ENCODE measurements at regions not wholly inside any gene's neighbourhood (a gene's known extent, or its start where the extent isn't known, plus 50 kb on each side); places are given as distances from the start of the nearest gene placed in this dataset.
A peak's percentile ranks its signal among the peaks of the same experiment; 100 is the strongest.

DNA sequence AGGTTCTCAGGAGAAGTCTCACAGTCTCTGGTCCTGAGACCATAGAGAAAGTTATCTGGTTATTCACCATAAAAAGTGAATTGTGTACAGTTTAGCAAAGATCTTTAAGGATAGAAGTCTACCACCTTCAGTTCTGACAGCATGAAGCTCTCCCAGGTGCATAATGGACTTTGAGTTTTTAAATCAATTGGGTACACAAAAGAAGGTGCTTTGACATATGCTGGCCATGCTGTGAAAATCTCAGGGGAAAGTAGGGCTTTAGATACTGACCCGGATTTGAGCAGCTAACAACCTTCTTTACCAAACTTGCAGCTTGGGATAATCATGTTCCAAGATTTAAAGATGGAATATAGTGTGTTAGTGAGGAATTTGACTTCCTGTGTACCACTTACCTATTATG lies 264.2 kb downstream of the ZSWIM6 start:
- no peaks in the 10 kb centered on the region for H3K36me3 ChIP-seq (ENCODE audit: control insufficient read depth, insufficient read depth, low read length, severe bottlenecking)

DNA sequence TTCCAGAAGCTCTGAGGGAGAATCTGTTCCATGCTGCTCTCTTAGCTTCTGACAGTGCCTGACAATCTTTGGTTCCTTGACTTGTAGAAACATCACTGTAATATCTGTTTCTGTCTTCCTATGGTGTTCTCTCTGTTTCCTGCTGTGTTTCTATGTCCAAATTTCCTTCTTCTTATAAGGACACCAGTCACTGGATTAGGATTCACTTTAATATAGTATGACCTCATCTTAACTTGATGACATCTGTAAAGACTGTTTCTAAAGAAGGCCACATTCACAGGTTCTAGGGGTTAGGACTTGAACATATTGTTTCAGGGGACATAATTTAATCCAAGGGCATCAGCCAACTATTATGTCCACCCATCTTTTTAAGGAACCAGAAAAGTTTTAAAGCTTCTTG lies 265.6 kb downstream of the ZSWIM6 start:
- Histone ChIP-seq H3K4me1 (ENCODE audit: control insufficient read depth, insufficient read depth, low read length) (peaks cover 10% of the 10 kb centered on the region), H3K9ac (ENCODE audit: low read length) (no peak overlapping the region), H3K36me3 (ENCODE audit: control insufficient read depth, insufficient read depth, low read length, severe bottlenecking) (no peaks in the 10 kb centered on the region), H3K9me3 (ENCODE audit: control insufficient read depth, low read length) (no peaks in the 10 kb centered on the region), H3K27me3 (replicated peaks; ENCODE audit: control insufficient read depth, insufficient read depth, low read length) (peaks cover 17% of the 10 kb centered on the region), H3K4me3 (ENCODE audit: low read length) (no peak overlapping the region)
- no peak for DNase-seq (ENCODE audit: low read depth)

More for the DNA sequence above, 264.2 kb downstream of the ZSWIM6 start:
- no peak overlapping the region for H3K4me3 ChIP-seq (ENCODE audit: low read length)
- H3K4me1 ChIP-seq (ENCODE audit: control insufficient read depth, insufficient read depth, low read length), result peaks cover 10% of the 10 kb centered on the region
- no peak for DNase-seq (ENCODE audit: low read depth)
- peaks cover 17% of the 10 kb centered on the region for H3K27me3 ChIP-seq (replicated peaks; ENCODE audit: control insufficient read depth, insufficient read depth, low read length)
- no peaks in the 10 kb centered on the region for H3K9me3 ChIP-seq (ENCODE audit: control insufficient read depth, low read length)
- no peak overlapping the region for H3K9ac ChIP-seq (ENCODE audit: low read length)

DNA sequence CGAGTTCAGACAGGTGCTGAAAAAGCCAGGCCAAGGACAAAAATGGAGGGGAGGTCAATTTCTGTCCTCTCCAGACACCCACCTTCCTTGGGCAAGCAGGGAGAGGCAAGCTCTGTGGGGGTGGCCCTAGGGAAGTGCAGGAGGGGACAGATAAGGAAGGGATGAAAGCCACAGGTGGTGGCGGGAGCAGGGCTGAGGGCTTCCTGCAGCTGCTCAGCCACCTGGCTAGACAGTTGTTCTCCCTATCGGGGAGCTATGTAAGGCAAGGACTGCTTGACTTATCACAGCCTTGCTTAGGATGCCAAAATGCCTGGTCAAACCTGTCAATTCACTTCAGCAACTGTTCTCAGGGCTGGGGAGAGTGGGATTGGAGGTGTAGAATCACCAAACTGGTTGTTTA lies 266.1 kb downstream of the ZSWIM6 start:
- H3K9me3 ChIP-seq (ENCODE audit: control insufficient read depth, low read length), result no peaks in the 10 kb centered on the region
- peaks cover 10% of the 10 kb centered on the region for H3K4me1 ChIP-seq (ENCODE audit: control insufficient read depth, insufficient read depth, low read length)
- DNase-seq (ENCODE audit: low read depth), result no peak
- no peaks in the 10 kb centered on the region for H3K36me3 ChIP-seq (ENCODE audit: control insufficient read depth, insufficient read depth, low read length, severe bottlenecking)
- H3K4me3 ChIP-seq (ENCODE audit: low read length), result no peak overlapping the region
- peaks cover 17% of the 10 kb centered on the region for H3K27me3 ChIP-seq (replicated peaks; ENCODE audit: control insufficient read depth, insufficient read depth, low read length)
- no peak overlapping the region for H3K9ac ChIP-seq (ENCODE audit: low read length)

DNA sequence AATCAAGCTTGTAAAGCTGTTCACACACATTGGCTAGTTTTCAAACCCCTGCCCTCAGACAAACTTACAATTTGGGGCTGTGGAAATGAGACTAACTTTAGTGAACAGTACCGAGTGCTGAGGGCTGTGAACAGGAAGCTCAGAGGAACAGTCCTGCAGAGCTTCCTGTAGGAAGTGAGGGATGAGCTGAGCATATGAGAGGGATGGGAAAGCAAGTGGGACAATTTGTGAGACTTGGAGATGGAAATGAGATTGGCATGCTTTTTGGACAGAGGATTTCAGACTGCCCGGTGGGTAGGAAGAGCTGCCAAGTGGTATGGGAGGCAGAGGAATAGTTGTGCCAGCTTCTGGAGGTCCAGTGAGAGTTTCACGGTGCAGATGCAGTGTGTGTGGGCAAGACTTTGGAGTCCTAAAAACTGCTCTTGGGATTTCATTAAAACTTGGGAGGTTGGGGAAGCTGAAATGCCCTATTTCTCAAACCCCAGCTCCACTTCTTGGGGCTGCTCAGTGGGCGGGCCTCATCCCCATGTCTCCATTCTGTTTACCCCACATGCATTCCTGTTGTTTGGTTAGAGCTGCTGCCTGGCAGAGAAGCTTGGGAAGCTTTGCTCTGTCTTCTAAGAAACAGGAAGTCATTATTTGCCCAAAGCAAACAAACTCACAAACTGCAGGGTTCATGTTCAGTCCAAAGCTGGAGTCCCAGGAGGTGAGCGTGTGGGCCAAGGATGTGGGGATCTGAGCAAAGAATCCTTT lies 267.5 kb downstream of the ZSWIM6 start:
- peaks cover 8% of the 10 kb centered on the region for H3K27me3 ChIP-seq (replicated peaks; ENCODE audit: control insufficient read depth, insufficient read depth, low read length)
- no peaks in the 10 kb centered on the region for H3K9me3 ChIP-seq (ENCODE audit: control insufficient read depth, low read length)
- peak; percentile 48 for DNase-seq (ENCODE audit: low read depth)
- H3K4me3 ChIP-seq (ENCODE audit: low read length), result no peak overlapping the region
- H3K4me1 ChIP-seq (ENCODE audit: control insufficient read depth, insufficient read depth, low read length), result peaks cover 19% of the 10 kb centered on the region
- H3K36me3 ChIP-seq (ENCODE audit: control insufficient read depth, insufficient read depth, low read length, severe bottlenecking), result no peaks in the 10 kb centered on the region
- no peak overlapping the region for H3K9ac ChIP-seq (ENCODE audit: low read length)

DNA sequence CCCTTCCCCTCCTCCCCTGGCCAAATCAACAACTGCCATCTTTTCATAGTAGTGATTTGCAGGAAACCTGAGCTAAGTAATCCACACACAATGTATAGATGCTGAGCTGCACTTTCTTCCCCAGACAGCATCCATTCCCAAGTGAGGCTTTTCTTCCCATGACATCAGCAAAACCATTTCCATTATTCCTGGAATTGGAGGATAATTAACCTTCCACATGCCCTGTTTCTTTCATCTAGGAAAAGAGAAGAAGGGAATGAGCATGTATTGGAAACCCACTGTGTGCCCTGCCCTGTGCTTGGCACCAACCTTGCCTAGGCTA lies 268.0 kb downstream of the ZSWIM6 start:
- peaks cover 19% of the 10 kb centered on the region for H3K4me1 ChIP-seq (ENCODE audit: control insufficient read depth, insufficient read depth, low read length)
- DNase-seq (ENCODE audit: low read depth), result no peak
- no peak overlapping the region for H3K4me3 ChIP-seq (ENCODE audit: low read length)
- H3K9ac ChIP-seq (ENCODE audit: low read length), result no peak overlapping the region
- H3K27me3 ChIP-seq (replicated peaks; ENCODE audit: control insufficient read depth, insufficient read depth, low read length), result peaks cover 6% of the 10 kb centered on the region
- H3K36me3 ChIP-seq (ENCODE audit: control insufficient read depth, insufficient read depth, low read length, severe bottlenecking), result no peaks in the 10 kb centered on the region
- H3K9me3 ChIP-seq (ENCODE audit: control insufficient read depth, low read length), result no peaks in the 10 kb centered on the region

DNA sequence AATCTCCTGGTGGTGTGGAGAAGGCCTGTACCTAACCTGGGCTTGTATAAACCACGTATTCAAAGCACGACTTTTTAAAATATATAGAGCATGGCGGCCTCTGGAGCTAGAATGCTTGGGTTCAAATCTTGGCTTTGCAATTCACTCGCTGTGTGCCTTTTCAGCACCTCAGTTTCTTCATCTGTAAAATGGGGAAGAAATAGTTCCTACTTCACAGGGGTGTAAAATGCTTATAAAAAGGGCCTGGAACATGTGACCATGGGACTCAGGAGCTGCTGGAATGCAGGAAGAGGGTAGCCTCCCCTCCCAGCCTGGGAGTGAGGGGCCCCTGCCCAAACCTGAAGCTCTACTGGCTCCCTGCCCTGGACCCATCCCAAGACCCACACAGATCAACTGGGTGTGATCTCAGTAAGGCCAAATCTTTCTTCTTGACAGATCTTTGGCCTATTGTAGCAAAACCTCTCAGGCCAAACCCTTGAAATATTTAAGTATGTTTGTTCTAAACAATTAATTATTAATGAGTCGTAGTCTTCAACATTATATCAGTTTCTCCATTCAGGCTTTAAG lies 269.0 kb downstream of the ZSWIM6 start:
- Histone ChIP-seq H3K36me3 (ENCODE audit: control insufficient read depth, insufficient read depth, low read length, severe bottlenecking) (no peaks in the 10 kb centered on the region), H3K9me3 (ENCODE audit: control insufficient read depth, low read length) (no peaks in the 10 kb centered on the region), H3K27me3 (replicated peaks; ENCODE audit: control insufficient read depth, insufficient read depth, low read length) (peaks cover 4% of the 10 kb centered on the region), H3K4me3 (ENCODE audit: low read length) (no peak overlapping the region), H3K4me1 (ENCODE audit: control insufficient read depth, insufficient read depth, low read length) (peaks cover 19% of the 10 kb centered on the region), H3K9ac (ENCODE audit: low read length) (no peak overlapping the region)
- DNase-seq (ENCODE audit: low read depth), result no peak

DNA sequence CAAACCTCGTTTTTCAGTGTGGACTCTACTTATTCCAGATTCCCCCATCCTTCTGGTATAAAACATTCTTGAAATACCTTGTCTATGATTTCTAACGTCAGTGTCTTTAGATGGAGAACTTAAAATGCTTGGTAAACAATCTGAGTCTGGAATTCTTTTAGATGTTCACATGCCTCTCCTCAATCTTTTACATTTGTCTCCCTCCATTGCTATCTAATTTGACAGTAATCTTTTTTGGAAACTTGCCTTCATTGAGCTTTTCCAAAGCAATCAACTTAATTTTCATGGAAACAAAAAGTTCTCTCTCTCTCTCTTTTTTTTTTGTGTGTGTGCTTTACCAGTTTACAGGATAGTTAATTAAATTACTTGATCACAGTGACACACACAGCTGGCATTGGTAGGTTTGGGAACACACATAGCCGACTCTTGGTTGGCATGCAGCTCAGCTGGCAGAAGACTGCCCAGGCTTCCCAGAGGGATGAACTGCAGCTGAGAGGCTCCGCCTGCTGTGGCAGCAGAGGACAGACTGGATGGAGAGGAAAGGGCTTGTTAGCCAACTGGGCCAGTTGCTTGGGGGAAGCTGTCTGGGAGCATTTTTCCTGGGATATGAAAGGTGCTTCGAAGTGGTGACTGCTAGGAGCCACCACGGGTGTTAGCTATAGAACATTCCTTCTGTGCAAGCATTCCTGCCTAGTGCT lies 271.3 kb downstream of the ZSWIM6 start:
- H3K27me3 ChIP-seq (replicated peaks; ENCODE audit: control insufficient read depth, insufficient read depth, low read length), result peaks cover under 1% of the 10 kb centered on the region
- H3K9ac ChIP-seq (ENCODE audit: low read length), result no peak overlapping the region
- peak; percentile 46 for DNase-seq (ENCODE audit: low read depth)
- no peak overlapping the region for H3K4me3 ChIP-seq (ENCODE audit: low read length)
- no peaks in the 10 kb centered on the region for H3K36me3 ChIP-seq (ENCODE audit: control insufficient read depth, insufficient read depth, low read length, severe bottlenecking)
- peaks cover 19% of the 10 kb centered on the region for H3K4me1 ChIP-seq (ENCODE audit: control insufficient read depth, insufficient read depth, low read length)
- no peaks in the 10 kb centered on the region for H3K9me3 ChIP-seq (ENCODE audit: control insufficient read depth, low read length)

DNA sequence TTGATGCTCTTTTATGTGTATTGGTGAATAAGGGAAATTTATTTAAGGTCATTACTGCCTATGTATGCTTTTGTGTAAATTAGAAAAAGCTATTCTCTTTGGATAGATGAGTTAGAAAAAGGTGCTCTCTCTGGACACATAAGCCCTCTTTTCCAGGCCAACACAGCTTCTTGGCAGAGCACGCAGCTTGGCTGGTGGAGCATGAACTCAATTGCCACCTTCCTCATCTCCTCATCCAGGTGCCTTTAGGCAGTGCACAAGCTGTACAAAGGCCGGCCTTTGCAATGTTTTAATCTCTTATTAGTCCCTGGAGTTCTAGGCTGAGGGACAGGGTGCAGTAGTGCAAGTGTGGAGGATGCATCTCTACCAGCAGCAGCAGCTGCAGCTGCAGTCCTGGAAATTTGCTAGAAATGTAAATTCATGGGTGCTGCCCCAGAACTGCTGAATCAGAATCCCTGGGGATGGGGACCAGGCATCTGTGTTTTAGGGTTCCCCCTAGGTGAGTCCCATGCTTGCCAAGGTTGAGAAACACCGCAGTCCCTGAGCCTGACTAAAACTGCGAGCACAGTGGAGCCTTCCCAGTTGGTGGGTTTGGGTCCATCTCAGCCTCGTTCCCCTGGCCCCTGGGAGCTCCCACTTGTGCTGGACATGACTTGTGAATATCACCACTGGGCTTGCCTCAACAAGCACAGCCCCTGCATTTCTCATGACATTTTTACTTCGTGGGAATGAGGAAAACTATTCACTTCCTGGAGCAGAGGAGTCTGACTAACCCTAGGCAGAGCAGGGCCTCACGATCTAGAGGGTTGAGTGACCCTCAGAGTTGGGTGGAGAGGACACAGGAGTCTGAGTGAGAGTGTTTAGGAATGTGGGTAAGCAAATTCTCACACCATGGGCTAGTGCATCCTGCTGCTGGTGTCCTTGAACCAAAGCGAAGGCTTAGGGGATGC lies 272.3 kb downstream of the ZSWIM6 start:
- H3K36me3 ChIP-seq (ENCODE audit: control insufficient read depth, insufficient read depth, low read length, severe bottlenecking), result no peaks in the 10 kb centered on the region
- no peak overlapping the region for H3K4me3 ChIP-seq (ENCODE audit: low read length)
- H3K4me1 ChIP-seq (ENCODE audit: control insufficient read depth, insufficient read depth, low read length), result peaks cover 17% of the 10 kb centered on the region
- peaks cover 9% of the 10 kb centered on the region for H3K27me3 ChIP-seq (replicated peaks; ENCODE audit: control insufficient read depth, insufficient read depth, low read length)
- H3K9ac ChIP-seq (ENCODE audit: low read length), result no peak overlapping the region
- DNase-seq (ENCODE audit: low read depth), result peak; percentile 4
- no peaks in the 10 kb centered on the region for H3K9me3 ChIP-seq (ENCODE audit: control insufficient read depth, low read length)

DNA sequence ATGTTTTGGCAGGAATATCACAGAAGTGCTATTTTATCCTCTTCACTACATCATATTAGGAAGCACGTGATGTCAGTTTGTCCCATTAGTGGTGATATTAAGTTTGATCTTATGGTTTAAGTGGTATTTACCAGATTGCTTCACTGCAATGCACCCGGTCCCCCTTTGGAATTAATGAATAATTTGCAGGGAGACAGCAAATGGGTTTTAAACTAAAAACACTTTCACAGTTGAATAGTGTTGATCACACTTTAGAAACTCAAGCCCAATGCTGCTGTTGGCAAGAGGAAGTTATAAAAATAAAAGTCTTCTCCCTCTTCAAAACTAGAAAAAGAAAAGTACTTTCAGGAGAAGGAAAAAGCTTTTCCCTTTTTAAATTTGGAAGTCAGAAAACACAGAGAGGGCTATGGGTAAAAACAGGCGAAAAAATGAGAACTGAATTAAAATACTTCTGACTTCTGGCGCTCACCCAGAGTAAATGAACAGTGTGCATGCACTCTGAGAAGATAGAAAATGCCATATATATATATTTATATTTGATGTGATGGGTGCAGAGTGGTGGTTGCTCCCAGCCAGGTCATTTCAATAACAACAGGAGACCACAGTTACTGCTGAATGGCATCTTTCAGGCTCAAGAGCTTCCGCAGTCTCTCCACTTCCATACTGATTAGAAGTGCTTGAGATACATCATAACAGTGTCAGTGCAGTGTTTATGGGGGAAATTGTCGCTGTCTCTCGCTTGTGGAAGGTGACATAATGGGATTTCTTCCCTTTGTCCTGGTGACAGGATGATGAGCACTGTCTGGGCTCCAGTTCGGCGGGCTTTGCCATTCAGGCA lies 278.0 kb downstream of the ZSWIM6 start:
- Histone ChIP-seq H3K27me3 (replicated peaks; ENCODE audit: control insufficient read depth, insufficient read depth, low read length) (peaks cover 56% of the 10 kb centered on the region), H3K9me3 (ENCODE audit: control insufficient read depth, low read length) (no peaks in the 10 kb centered on the region), H3K4me1 (ENCODE audit: control insufficient read depth, insufficient read depth, low read length) (no peaks in the 10 kb centered on the region), H3K9ac (ENCODE audit: low read length) (no peak overlapping the region), H3K36me3 (ENCODE audit: control insufficient read depth, insufficient read depth, low read length, severe bottlenecking) (no peaks in the 10 kb centered on the region), H3K4me3 (ENCODE audit: low read length) (no peak overlapping the region)
- no peak for DNase-seq (ENCODE audit: low read depth)

DNA sequence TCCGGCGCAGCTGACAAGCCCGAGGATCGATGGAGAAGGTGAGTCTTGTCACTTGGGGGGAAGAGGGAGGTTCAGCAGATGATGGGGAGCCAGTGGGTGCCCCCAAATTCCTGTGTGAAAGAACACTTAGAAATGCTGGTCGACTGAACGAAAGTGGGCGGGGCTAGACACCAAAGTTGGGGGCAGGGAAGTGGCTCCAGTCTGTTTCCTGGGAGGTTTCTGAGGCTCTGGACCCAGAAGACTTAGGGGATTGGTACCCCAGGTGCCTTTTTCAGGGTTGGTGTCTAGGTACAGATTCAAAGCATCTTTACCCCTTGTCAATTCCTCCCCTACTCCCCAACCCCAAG lies 278.6 kb downstream of the ZSWIM6 start:
- DNase-seq (ENCODE audit: low read depth), result no peak
- no peaks in the 10 kb centered on the region for H3K36me3 ChIP-seq (ENCODE audit: control insufficient read depth, insufficient read depth, low read length, severe bottlenecking)
- H3K9ac ChIP-seq (ENCODE audit: low read length), result no peak overlapping the region
- H3K9me3 ChIP-seq (ENCODE audit: control insufficient read depth, low read length), result no peaks in the 10 kb centered on the region
- no peaks in the 10 kb centered on the region for H3K4me1 ChIP-seq (ENCODE audit: control insufficient read depth, insufficient read depth, low read length)
- H3K4me3 ChIP-seq (ENCODE audit: low read length), result no peak overlapping the region
- peaks cover 62% of the 10 kb centered on the region for H3K27me3 ChIP-seq (replicated peaks; ENCODE audit: control insufficient read depth, insufficient read depth, low read length)

Measured in adipocyte (in vitro differentiated cells).